ENCODE measurements at regions not wholly inside any gene's neighbourhood (a gene's known extent, or its start where the extent isn't known, plus 50 kb on each side); places are given as distances from the start of the nearest gene placed in this dataset.
"Not testable (repeated sequence)": the region's sequence is repeated elsewhere in the genome, so short reads cannot be mapped to it uniquely, and the experiment has no call there.

DNA sequence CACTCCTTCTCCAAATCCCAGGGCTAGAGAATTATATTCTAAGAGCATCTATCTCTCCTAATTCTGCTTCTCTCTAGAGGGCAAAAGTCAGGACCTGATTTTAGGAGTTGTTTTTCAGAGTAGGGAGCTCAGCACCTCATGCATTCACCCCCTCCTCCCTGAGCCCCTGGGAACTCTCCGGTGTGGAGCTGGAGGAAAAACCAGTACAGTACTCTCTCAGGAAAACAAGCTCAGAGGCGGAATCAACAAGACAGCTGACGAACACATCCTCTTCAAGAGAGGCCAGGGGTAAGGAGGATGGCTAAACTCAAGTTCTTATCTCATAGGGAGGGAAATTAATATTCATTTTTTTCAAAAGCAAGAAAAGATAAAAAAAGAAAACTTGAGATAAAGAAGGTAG is 120.1 kb upstream of the CDYL start:
- DNase-seq (ENCODE audit: low read depth in 2 of 2, low spot score in 1 of 2) = no peak

DNA sequence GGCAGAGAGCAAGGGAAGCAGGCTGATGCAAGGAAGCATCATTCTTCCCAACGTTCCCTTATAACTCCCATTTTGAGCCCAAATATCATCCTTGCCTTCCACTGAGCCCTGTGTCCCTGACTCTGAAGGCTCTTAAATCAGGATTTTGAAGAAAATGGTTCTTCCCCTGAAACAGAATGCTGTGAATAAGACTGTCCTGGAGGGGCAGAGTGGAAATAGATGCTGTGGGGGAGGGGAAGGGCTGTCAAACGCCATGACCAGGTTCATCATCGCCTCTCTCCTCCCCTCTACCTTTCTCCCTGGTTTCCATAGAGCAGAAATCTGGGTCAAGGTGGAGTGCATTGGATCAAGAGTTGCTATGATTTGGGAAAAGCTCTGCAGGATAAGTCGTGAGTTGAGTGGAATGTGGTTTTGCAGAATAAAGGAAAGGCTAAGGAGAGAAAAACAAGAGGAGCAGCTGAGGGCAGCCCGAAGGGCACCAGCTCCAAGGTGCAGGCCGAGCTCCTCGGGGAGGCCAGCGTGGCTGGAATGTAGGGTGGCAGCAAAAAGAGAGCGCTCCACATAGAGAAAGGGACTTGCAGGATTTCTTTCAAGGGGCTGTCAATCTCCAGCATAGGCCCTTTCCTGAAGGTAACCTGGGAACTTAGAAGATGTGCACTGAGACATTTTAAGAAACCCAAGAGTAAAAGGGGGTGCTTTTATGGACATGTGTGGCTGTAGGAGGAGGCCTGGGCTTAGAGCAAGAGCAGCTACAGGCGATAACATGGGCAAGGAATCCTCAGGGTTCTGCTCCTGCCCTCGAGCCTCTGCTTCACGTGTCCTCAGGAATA is 120.8 kb upstream of the CDYL start:
- no peak for DNase-seq (ENCODE audit: low read depth in 2 of 2, low spot score in 1 of 2)

GRCh38 chr6:4653141-4653540 is 123.1 kb upstream of the CDYL start:
- DNase-seq (ENCODE audit: low read depth in 2 of 2, low spot score in 1 of 2) = no peak

- DNase-seq (ENCODE audit: low read depth in 2 of 2, low spot score in 1 of 2) = no peak
Observed at GRCh38 chr6:4651831-4652467, 124.3 kb upstream of the CDYL start.

- no peak for DNase-seq (ENCODE audit: low read depth in 2 of 2, low spot score in 1 of 2)
Observed at GRCh38 chr6:4649728-4650127, 126.5 kb upstream of the CDYL start.

DNA sequence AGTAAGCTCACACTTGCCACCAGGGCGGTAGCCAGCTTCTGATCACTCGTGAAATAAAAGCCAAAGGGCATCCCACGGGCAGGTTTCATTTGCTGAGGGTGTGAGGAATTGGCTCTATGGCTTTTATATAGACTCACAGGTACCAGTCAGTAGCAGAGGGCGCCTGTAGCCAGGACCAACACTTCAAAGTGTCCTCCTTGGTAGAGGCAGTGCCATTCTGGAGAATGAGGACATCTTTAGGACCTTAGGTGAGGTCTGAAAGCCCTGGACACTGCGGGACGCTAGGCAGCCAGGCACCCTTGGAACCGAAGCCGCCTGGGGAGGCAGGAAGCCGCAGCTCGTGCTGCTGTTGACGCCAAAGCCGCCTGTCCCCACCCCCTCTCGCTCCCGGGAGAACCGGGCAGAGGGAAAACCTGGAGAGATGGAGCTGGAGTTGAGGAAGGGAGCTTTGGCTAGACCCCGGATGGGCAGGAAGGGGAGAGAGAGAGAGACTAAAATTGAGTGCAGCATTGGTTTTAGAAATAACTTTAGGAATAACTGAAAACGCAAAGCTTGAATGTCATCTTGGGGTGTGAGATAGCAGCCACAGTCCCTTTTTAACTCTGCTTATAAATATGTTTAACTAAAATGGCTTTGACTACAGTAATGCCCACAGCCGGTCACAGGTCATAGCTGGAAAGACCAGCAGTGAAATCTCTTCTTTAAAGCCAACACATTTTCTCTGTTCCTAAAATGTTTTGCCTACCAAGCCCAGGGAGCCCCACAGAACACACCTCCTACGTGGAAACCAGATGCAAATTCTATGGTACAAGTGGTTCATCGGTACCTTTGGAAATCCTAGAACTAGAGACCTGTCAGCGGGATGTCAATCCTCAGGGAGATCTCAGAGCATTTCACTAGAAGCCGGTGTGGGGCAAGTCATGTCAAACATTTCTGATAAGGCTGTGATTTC is 128.5 kb upstream of the CDYL start:
- DNase-seq (ENCODE audit: low read depth in 2 of 2, low spot score in 1 of 2) = no peak

DNA sequence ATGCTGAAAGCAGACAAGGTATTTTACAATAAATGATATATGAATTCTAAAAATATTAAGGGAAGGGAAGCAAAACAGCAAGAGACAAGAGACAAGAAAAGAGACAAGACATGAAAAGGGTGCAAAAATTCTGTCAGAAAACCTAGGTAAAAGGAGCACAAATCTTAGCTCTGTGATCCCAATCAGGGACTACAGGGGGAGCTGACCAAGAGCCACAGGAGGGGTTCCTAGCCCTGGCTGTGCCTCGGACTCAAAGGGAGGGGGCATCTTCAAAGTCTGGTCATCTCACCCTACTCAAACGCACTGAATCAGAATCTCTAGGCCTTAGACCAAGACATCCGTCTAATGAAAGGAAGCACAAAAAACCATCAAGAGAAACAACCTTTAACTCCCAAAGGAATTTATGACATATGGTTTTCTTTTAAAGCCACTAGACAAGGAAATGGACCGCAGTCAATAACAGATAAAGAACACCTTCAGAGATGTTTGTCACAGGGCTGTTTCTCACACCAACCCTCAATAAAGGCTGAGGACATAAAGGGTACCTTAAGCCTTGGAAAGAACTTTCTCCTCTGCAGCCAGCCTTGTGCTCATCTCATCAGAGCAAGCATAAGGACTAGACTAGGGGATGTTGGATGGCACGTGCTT is 130.4 kb upstream of the CDYL start:
- DNase-seq (ENCODE audit: low read depth in 2 of 2, low spot score in 1 of 2) = no peak

DNA sequence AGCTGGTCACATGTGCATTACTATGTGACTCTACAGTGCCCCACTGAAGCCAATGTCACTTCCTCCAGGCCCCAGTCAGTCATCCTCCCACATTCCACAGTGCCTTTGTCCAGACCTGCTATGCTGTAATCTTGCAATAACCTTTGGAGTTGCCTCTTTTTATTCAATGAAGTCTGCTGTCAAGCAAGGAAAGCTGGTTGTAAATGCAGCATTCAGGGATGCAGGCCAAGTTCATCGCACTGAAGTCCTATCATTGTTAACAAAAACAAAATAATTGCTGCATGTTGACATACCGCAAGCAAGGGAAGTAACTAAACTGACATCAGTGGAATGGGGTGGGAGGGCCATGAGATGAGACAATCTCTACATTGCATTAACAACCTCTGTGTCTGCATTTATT is 131.2 kb upstream of the CDYL start:
- DNase-seq (ENCODE audit: low read depth in 2 of 2, low spot score in 1 of 2) = no peak

GRCh38 chr6:4641461-4641860 is 134.7 kb upstream of the CDYL start:
- no peak for DNase-seq (ENCODE audit: low read depth in 2 of 2, low spot score in 1 of 2)

DNA sequence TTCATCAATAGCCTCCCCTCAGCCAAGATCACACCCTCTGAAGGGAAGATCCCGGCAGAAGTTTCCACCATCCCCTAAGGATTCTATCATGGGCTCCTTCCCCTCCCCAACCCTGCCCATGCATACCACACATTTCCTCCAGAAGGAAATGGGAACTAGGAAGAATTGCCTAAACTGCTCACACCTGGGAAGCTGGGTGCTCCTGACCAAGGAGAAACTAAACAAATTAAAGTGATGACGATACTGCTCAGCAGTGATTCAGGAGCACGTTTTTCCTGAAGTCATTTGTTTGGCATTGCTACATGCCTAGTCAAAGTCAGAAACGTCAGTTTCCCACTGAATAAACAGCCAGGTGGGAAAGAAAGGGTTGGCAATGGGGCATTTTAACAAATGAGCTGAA is 136.1 kb upstream of the CDYL start:
- DNase-seq (ENCODE audit: low read depth in 2 of 2, low spot score in 1 of 2) = no peak

DNA sequence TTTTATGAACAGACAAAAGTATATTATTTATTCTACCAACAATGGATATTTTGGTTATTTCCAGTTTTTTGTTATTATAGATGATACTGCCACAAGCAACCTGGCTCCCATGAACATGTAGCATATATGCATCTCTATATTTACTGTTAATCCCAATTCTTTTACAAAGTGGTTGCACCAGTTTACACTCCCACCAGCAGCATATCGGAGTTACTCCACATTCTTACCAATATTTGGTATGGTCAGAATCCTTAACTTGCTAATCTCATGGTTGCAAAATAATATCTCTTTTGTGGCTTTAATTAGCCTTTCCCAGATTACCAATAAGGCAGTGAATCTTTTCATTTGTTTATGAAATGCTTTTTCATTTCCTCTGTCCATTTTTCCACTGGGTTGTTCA is 137.6 kb upstream of the CDYL start:
- no peak for DNase-seq (ENCODE audit: low read depth in 2 of 2, low spot score in 1 of 2)

GRCh38 chr6:4637691-4638433 is 138.3 kb upstream of the CDYL start:
- no peak for DNase-seq (ENCODE audit: low read depth in 2 of 2, low spot score in 1 of 2)

DNA sequence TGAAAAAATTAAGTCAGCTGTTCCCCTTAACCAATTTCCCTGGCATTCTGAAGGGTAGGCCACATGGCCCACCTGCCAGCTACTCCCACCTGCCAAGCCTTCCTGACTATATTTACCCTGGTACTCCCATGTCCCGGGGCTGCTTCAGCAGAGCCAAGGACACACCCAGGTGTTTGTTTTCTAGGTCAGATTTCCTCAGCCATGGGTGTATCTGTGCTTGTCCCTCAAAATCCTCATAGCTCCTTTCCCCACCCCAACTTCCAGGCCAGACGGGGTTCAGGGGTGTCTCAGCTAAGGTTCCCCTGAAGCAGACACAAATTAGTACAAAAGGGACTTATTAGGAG is 139.4 kb upstream of the CDYL start:
- DNase-seq (ENCODE audit: low read depth in 2 of 2, low spot score in 1 of 2) = no peak

- no peak for DNase-seq (ENCODE audit: low read depth in 2 of 2, low spot score in 1 of 2)
Observed at GRCh38 chr6:4636191-4636880, 139.9 kb upstream of the CDYL start.

DNA sequence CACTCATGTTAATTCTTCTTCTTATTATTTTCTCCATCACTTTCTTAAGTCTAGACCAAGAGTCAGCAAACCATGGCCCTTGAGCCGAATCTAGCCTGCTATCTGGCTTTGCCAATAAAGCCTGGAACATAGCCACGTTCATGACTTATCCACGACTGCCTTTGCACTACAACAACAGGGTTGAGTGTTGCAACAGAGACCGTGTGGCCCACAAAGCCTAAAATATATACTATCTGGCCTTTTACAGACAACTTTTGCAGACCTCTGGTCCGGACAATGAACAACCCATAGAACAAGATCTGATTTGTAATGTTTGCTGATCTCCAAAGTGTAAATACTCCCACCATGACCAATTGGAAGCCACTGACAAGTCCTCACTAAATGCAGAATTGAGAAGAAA is 140.5 kb upstream of the CDYL start:
- DNase-seq (ENCODE audit: low read depth in 2 of 2, low spot score in 1 of 2) = no peak

GRCh38 chr6:4632421-4632820 is 143.8 kb upstream of the CDYL start:
- DNase-seq (ENCODE audit: low read depth in 2 of 2, low spot score in 1 of 2) = no peak

GRCh38 chr6:4629789-4630188 is 146.4 kb upstream of the CDYL start:
- not testable (repeated sequence) for DNase-seq (ENCODE audit: low read depth in 2 of 2, low spot score in 1 of 2)

GRCh38 chr6:4625557-4625956 is 150.6 kb upstream of the CDYL start:
- DNase-seq (ENCODE audit: low read depth in 2 of 2, low spot score in 1 of 2) = no peak

GRCh38 chr6:4624726-4625125 is 151.5 kb upstream of the CDYL start:
- no peak for DNase-seq (ENCODE audit: low read depth in 2 of 2, low spot score in 1 of 2)
